ENCODE measurements at regions not wholly inside any gene's neighbourhood (a gene's known extent, or its start where the extent isn't known, plus 50 kb on each side); places are given as distances from the start of the nearest gene placed in this dataset.
"Not testable (repeated sequence)": the region's sequence is repeated elsewhere in the genome, so short reads cannot be mapped to it uniquely, and the experiment has no call there.

DNA sequence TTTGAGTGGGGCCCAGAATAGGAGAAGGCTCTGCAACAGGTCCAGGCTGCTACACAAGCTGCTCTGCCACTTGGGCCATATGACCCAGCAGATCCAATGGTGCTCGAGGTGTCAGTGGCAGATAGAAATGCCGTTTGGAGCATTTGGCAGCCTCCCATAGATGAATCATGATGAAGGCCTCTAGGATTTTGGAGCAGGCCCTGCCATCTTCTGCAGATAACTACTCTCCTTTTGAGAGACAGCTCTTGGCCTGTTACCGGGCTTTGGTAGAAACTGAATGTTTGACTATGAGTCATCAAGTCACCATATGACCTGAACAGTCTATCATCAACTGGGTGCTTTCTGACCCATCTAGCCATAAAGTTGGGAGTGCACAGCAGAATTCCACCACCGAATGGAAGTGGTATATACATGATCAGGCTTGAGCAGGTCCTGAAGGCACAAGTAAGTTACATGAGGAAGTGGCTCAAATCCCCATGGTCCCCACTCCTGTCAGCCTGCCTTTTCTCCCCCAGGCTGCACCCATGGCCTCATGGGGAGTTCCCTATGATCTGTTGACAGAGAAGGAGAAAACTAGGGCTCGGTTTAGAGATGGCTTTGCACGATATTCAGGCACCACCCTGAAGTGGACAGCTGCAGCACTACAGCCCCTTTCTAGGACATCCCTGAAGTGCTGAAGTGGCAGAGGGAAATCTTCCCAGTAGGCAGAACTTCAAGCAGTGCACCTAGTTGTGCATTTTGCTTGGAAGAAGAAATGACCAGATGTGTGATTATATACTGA, 971.4 kb downstream of the MCTP2 start:
- DNase-seq, result no peak

GRCh38 chr15:95205077-95205476, 973.7 kb downstream of the MCTP2 start:
- DNase-seq, result no peak

GRCh38 chr15:95205830-95206229, 974.5 kb downstream of the MCTP2 start:
- DNase-seq, result not testable (repeated sequence)

GRCh38 chr15:95208071-95208470, 976.7 kb downstream of the MCTP2 start:
- DNase-seq, result no peak

DNA sequence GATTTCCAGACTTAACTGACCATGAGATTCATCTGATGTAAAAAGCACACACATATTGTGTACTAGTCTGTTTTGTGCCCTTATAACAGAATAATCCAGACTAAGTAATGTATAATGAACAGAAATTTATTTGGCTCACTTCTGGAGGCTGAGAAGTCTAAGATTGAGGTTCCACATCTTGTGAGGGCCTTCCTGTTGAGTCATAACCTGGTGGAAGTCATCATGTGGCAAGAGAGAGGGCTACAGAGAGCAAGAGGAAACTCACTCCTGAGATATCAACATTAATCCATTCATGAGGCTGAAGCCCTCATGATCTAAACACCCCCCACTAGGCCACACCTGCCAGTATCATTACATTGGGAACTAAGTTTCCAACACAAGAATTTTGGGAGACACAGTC, 977.6 kb downstream of the MCTP2 start:
- no peak for DNase-seq

DNA sequence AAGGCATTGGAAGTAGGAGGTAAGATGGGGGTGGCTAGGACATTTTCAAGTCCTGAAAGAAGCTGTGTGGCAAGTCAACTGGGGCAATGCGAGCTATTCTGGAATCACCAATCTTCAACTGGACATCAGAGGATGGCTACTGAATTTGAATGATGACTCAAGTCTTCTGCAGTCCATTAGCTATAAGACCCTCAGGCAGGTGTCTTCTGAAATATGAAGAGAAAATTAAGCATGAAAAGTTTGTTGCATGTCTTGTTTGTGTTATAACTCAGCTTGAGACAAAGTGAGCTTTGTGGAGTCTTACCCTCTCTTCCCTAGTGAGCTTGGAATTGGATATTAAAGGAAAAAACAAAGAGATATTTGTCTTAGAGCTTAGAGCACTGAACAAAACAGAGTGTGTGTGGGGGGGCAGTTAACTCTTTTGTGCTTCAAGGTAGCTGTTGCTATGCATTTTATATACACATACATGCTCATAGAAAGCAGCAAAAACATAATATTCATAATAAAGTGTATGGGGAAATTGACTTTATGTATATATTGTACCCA, 979.1 kb downstream of the MCTP2 start:
- DNase-seq, result no peak

- no peak for DNase-seq
Observed at GRCh38 chr15:95215017-95215416, 983.7 kb downstream of the MCTP2 start.

GRCh38 chr15:95226835-95227234, 995.5 kb downstream of the MCTP2 start:
- no peak for DNase-seq

- DNase-seq, result no peak
Observed at GRCh38 chr15:95227235-95227634, 995.9 kb downstream of the MCTP2 start.

GRCh38 chr15:95228856-95229555, 997.6 kb downstream of the MCTP2 start:
- no peak for DNase-seq

DNA sequence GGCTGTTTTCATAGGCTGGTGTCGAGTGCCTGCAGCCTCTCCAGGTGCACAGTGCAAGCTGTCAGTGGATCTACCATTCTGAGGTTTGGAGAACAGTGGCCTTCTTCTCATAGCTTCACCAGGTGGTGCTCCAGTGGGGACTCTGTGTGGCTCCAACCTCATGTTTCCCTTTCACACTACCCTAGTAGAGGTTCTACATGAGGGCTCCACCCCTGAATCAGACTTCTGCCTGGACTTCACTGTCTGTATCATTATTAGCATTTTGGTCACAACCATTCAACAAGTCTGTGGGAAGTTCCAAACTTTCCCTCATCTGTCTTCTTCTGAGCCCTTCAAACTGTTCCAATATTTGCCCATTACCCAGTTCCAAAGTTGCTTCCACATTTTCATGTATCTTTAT, 1003.7 kb downstream of the MCTP2 start:
- no peak for DNase-seq

GRCh38 chr15:95247071-95247984, 1016.0 kb downstream of the MCTP2 start:
- DNase-seq, result peak in 1 of 2 experiments; percentile 1

- no peak for DNase-seq
Observed at GRCh38 chr15:95249524-95249923, 1018.2 kb downstream of the MCTP2 start.

DNA sequence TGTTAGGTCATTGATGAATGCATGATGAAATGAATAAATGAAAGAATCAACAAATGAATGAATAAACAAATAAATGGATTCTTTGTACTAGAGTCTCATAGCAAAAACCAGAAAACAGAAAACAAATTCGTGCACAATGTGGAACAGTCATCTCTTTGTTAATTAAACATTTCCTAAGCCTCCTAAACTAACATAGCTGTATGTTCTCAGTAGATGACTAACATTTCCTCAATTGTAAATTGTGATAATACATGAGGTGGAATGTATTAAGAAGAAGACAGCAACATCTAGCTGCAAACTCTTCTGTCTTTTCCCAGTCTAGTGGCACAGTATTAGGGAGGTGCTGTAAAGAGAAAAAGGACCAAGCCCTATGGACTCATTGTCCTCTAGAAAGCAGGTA, 1021.0 kb downstream of the MCTP2 start:
- DNase-seq, result no peak

- no peak for DNase-seq
Observed at GRCh38 chr15:95254263-95254662, 1022.9 kb downstream of the MCTP2 start.

DNA sequence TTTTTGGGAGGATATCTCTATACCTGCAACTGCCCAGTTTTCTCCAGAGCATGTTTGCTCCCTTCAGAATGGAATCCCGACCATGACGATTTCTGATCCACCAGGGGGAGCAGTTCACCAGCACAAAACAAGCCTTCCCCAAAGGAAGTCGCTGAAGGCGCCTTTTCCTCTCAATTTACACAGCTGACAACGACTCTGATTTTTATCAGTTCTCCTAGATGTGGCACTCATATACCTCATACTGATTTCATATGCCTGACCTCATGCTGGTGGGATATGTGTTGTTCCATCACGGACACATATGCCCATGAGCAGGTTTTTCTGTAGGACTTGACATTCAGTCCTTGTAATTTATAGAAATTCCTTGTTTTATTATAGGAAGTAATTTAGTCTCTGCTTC, 1028.2 kb downstream of the MCTP2 start:
- DNase-seq, result peak; percentile 78 to 83

GRCh38 chr15:95259965-95260364, 1028.6 kb downstream of the MCTP2 start:
- DNase-seq, result no peak

- no peak for DNase-seq
Observed at GRCh38 chr15:95260856-95261255, 1029.5 kb downstream of the MCTP2 start.

DNA sequence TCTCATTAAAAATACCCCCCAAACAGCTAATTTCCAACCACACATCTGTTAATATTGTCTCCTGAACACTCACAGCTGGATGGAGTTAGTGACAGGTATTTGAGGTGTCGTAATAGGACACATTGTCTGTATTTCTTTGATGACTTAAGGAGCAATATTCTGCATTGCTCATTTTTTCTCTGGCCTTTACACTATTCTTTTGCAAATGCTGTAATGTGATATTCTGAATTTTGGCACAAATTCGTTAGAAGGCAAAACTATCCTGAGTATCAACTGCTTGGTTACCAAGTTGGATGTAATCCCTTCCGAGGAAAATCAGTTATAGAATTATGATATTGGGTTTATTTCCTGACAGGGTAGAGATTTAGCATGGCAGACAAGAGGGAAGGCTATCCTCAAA, 1030.2 kb downstream of the MCTP2 start:
- no peak for DNase-seq

DNA sequence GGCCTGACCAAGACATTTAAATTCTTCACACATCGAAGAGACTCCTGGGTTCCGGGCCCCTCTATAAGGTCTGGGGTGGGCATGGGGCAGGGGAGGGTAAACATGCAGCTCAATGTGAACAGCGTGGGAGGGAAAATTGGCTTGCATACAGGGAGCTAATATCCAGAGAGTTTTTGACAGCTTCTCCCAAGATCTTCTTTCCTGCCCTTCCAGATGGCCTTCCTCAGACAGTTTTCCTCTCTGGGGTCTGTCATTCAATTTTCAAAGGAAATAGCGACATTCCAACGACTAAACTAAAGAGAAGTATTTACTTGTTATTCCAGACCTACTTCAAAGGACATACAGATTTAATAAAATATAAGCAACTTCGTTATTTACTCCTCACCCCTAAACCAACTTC, 1030.6 kb downstream of the MCTP2 start:
- DNase-seq, result no peak

DNA sequence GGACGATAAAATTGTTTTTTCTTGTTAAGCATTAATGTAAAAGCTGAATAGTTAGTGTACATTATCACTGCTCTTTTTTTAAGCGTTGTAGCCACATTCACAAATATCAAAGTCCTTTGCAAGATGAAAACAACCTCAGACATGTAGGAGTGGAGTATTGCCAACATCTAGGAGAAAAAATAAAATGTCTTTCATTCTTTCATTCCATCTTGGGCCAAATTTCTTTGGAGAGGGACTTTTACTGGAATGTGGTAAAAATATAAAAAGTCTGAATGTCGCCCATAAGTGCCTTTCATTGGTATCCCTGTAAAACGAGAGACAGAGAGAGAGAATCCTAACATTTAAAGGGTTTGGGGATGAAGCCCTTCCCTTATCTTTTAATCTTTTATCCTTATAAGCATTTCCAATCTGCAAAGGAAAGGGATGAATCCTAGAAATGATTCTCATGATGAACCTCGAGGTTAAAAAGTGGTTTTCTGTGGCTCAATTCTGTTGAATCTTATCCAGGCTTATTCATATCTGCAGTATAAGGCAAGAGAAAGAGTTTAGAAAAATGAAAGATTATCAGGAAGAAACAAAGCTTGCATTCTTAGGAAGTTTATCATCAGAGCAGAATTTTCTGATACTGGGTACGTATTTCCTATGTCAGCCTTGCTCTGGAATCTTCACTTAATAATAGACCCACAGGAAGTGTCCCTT, 1031.7 kb downstream of the MCTP2 start:
- DNase-seq, result no peak

DNA sequence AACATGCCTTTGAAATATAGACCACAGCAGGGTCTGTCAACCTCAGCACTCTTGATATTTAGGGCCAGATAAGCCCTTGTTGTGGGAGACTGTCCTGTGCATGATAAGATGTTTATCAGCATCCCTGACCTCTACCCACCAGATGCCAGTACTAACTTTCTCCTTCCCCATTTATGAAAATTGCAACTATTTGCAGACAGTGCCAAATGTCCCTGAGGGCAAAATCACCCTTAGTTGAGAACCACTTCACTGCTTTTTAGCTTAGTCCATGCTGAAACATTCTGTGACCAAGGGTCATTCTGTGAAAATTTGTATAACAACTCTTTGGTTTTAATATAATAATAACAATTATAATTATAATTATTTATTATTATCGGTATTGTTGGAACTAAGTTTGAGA, 1032.4 kb downstream of the MCTP2 start:
- no peak for DNase-seq
